Stimulated activated naive B cell treated with anti-CD40 and anti-IgM and Interleukin-4, amounts not matched to agents 10 μg/mL and 1 μg/mL and 100 μg/mL, for 72 hours (primary cell): ENCODE measurements at regions not wholly inside any gene's neighbourhood (a gene's known extent, or its start where the extent isn't known, plus 50 kb on each side); places are given as distances from the start of the nearest gene placed in this dataset.
"Not testable (repeated sequence)": the region's sequence is repeated elsewhere in the genome, so short reads cannot be mapped to it uniquely, and the experiment has no call there.

Experiments used
- ATAC-seq, 2 donors: fragments of 150-1000 bp; cut with Tn5 transposase; replicated peaks; 2 replicates each; pipeline ENCODE4 v1.10.0; 2021; ENCODE audit warnings: moderate library complexity in 1 of 2
- DNase-seq: peaks from one replicate; pipeline ENCODE4 v3.0.0; 2021
- H3K27ac Mint-ChIP-seq: one replicate; pipeline ENCODE4 v1.8.0; 2022; ENCODE audit warnings: mild to moderate bottlenecking, mixed read lengths
- H3K27me3 Mint-ChIP-seq, 2 donors: one replicate each; pipeline ENCODE4 v1.8.0; 2022; ENCODE audit warnings: mixed read lengths in 2 of 2
- H3K36me3 Mint-ChIP-seq, 2 donors: one replicate each; pipeline ENCODE4 v1.8.0; 2022; ENCODE audit warnings: mixed read lengths in 2 of 2, mild to moderate bottlenecking in 1 of 2
- H3K4me1 Mint-ChIP-seq, 2 donors: one replicate each; pipeline ENCODE4 v1.8.0; 2022; ENCODE audit warnings: mixed read lengths in 2 of 2, mild to moderate bottlenecking in 1 of 2
- H3K4me3 Mint-ChIP-seq, 2 donors: one replicate each; pipeline ENCODE4 v1.8.0; 2022; ENCODE audit warnings: mild to moderate bottlenecking in 2 of 2, mixed read lengths in 2 of 2, moderate library complexity in 1 of 2
- H3K9me3 Mint-ChIP-seq, 2 donors: one replicate each; pipeline ENCODE4 v1.8.0; 2022; ENCODE audit warnings: mixed read lengths in 2 of 2, mild to moderate bottlenecking in 1 of 2

- Mint-ChIP-seq H3K4me3 (no peak overlapping the region), H3K4me1 (no peaks in the 10 kb centered on the region), H3K27me3 (no peaks in the 10 kb centered on the region), H3K36me3 (no peaks in the 10 kb centered on the region), H3K9me3 (no peaks in the 10 kb centered on the region), H3K27ac (no peak overlapping the region)
- DNase-seq (no peak), ATAC-seq (no peak)
Observed at GRCh38 chr6:69570106-69570505, 226.7 kb downstream of the LMBRD1 start.

GRCh38 chr6:69560597-69560996 lies 236.2 kb downstream of the LMBRD1 start:
- H3K9me3 Mint-ChIP-seq: peaks cover 4 to 11% of the 10 kb centered on the region in 2 donors
- H3K36me3 Mint-ChIP-seq, H3K27me3 Mint-ChIP-seq, H3K4me3 Mint-ChIP-seq, H3K4me1 Mint-ChIP-seq, ATAC-seq, H3K27ac Mint-ChIP-seq, DNase-seq: not testable (repeated sequence)

- no peak overlapping the region for H3K4me3 Mint-ChIP-seq
- H3K27ac Mint-ChIP-seq: no peak overlapping the region
- no peaks in the 10 kb centered on the region for H3K27me3 Mint-ChIP-seq
- H3K36me3 Mint-ChIP-seq: no peaks in the 10 kb centered on the region
- no peaks in the 10 kb centered on the region for H3K4me1 Mint-ChIP-seq
- ATAC-seq (no peak), DNase-seq (no peak)
- no peaks in the 10 kb centered on the region for H3K9me3 Mint-ChIP-seq
Observed at GRCh38 chr6:69555088-69555638, 241.6 kb downstream of the LMBRD1 start.

GRCh38 chr6:69542494-69542893 lies 254.3 kb downstream of the LMBRD1 start:
- no peaks in the 10 kb centered on the region for H3K27me3 Mint-ChIP-seq
- ATAC-seq: no peak

GRCh38 chr6:69527921-69528476 lies 268.8 kb downstream of the LMBRD1 start:
- H3K4me1 Mint-ChIP-seq: no peaks in the 10 kb centered on the region
- H3K27me3 Mint-ChIP-seq: no peaks in the 10 kb centered on the region
- no peak overlapping the region for H3K4me3 Mint-ChIP-seq
- H3K36me3 Mint-ChIP-seq: no peaks in the 10 kb centered on the region
- DNase-seq (no peak), ATAC-seq (no peak)
- peaks cover 0 to 2% of the 10 kb centered on the region in 2 donors for H3K9me3 Mint-ChIP-seq
- H3K27ac Mint-ChIP-seq: no peak overlapping the region

More at GRCh38 chr6:69542494-69542893, 254.3 kb downstream of the LMBRD1 start:
- no peaks in the 10 kb centered on the region for H3K4me1 Mint-ChIP-seq
- no peak for DNase-seq
- H3K9me3 Mint-ChIP-seq: peaks cover 0 to 2% of the 10 kb centered on the region in 2 donors
- H3K4me3 Mint-ChIP-seq: no peak overlapping the region
- H3K36me3 Mint-ChIP-seq: no peaks in the 10 kb centered on the region
- no peak overlapping the region for H3K27ac Mint-ChIP-seq

- not testable (repeated sequence) for ATAC-seq, H3K4me1 Mint-ChIP-seq, H3K9me3 Mint-ChIP-seq, H3K36me3 Mint-ChIP-seq, DNase-seq, H3K4me3 Mint-ChIP-seq, H3K27ac Mint-ChIP-seq, H3K27me3 Mint-ChIP-seq
Observed at GRCh38 chr6:69515480-69515879, 281.3 kb downstream of the LMBRD1 start.

GRCh38 chr6:69494595-69494994 lies 302.2 kb downstream of the LMBRD1 start:
- DNase-seq: no peak
- no peak overlapping the region for H3K4me3 Mint-ChIP-seq
- H3K36me3 Mint-ChIP-seq: peaks cover 0 to 1% of the 10 kb centered on the region in 2 donors
- peaks cover 0 to 2% of the 10 kb centered on the region in 2 donors for H3K4me1 Mint-ChIP-seq
- H3K27ac Mint-ChIP-seq: no peak overlapping the region
- H3K27me3 Mint-ChIP-seq: no peaks in the 10 kb centered on the region
- peaks cover 10 to 23% of the 10 kb centered on the region in 2 donors for H3K9me3 Mint-ChIP-seq
- ATAC-seq: no peak

GRCh38 chr6:69489970-69490369 lies 306.8 kb downstream of the LMBRD1 start:
- H3K4me1 Mint-ChIP-seq: peaks cover 0 to 2% of the 10 kb centered on the region in 2 donors
- ATAC-seq (no peak), DNase-seq (no peak)
- H3K27ac Mint-ChIP-seq: no peak overlapping the region
- H3K4me3 Mint-ChIP-seq: no peak overlapping the region
- no peaks in the 10 kb centered on the region for H3K27me3 Mint-ChIP-seq
- H3K36me3 Mint-ChIP-seq: peaks cover 0 to 1% of the 10 kb centered on the region in 2 donors
- H3K9me3 Mint-ChIP-seq: peaks cover 15 to 27% of the 10 kb centered on the region in 2 donors

GRCh38 chr6:69487688-69488087 lies 309.1 kb downstream of the LMBRD1 start:
- no peak overlapping the region for H3K27ac Mint-ChIP-seq
- H3K27me3 Mint-ChIP-seq: no peaks in the 10 kb centered on the region
- no peaks in the 10 kb centered on the region for H3K36me3 Mint-ChIP-seq
- H3K9me3 Mint-ChIP-seq: peaks cover 6 to 13% of the 10 kb centered on the region in 2 donors
- no peak overlapping the region for H3K4me3 Mint-ChIP-seq
- no peaks in the 10 kb centered on the region for H3K4me1 Mint-ChIP-seq
- ATAC-seq (no peak), DNase-seq (no peak)

- H3K4me1 Mint-ChIP-seq: no peaks in the 10 kb centered on the region
- no peak overlapping the region for H3K27ac Mint-ChIP-seq
- ATAC-seq (no peak), DNase-seq (no peak)
- no peaks in the 10 kb centered on the region for H3K36me3 Mint-ChIP-seq
- no peak overlapping the region for H3K4me3 Mint-ChIP-seq
- peaks cover 5 to 7% of the 10 kb centered on the region in 2 donors for H3K9me3 Mint-ChIP-seq
- H3K27me3 Mint-ChIP-seq: no peaks in the 10 kb centered on the region
Observed at GRCh38 chr6:69466979-69467570, 329.7 kb downstream of the LMBRD1 start.

GRCh38 chr6:69465866-69466265 lies 330.9 kb downstream of the LMBRD1 start:
- Mint-ChIP-seq H3K27ac (no peak overlapping the region), H3K27me3 (no peaks in the 10 kb centered on the region), H3K9me3 (peaks cover 5 to 7% of the 10 kb centered on the region in 2 donors), H3K4me3 (no peak overlapping the region), H3K4me1 (no peaks in the 10 kb centered on the region), H3K36me3 (no peaks in the 10 kb centered on the region)
- no peak for DNase-seq
- no peak for ATAC-seq

GRCh38 chr6:69456086-69456485 lies 340.7 kb downstream of the LMBRD1 start:
- H3K36me3 Mint-ChIP-seq: no peaks in the 10 kb centered on the region
- H3K9me3 Mint-ChIP-seq: peaks cover 0 to 1% of the 10 kb centered on the region in 2 donors
- no peak overlapping the region for H3K27ac Mint-ChIP-seq
- H3K27me3 Mint-ChIP-seq: no peaks in the 10 kb centered on the region
- ATAC-seq: no peak
- no peak overlapping the region for H3K4me3 Mint-ChIP-seq
- no peak for DNase-seq
- H3K4me1 Mint-ChIP-seq: no peaks in the 10 kb centered on the region

GRCh38 chr6:69454619-69455018 lies 342.2 kb downstream of the LMBRD1 start:
- not testable (repeated sequence) for H3K36me3 Mint-ChIP-seq, ATAC-seq, H3K9me3 Mint-ChIP-seq, H3K4me1 Mint-ChIP-seq, H3K4me3 Mint-ChIP-seq, DNase-seq, H3K27ac Mint-ChIP-seq, H3K27me3 Mint-ChIP-seq

GRCh38 chr6:69450493-69450892 lies 346.3 kb downstream of the LMBRD1 start:
- not testable (repeated sequence) for H3K36me3 Mint-ChIP-seq, H3K4me3 Mint-ChIP-seq, H3K9me3 Mint-ChIP-seq, H3K27ac Mint-ChIP-seq, H3K27me3 Mint-ChIP-seq, DNase-seq, H3K4me1 Mint-ChIP-seq, ATAC-seq

GRCh38 chr6:69449887-69450286 lies 346.9 kb downstream of the LMBRD1 start:
- Mint-ChIP-seq H3K4me1 (no peaks in the 10 kb centered on the region), H3K36me3 (no peaks in the 10 kb centered on the region), H3K9me3 (peaks cover 5% of the 10 kb centered on the region in 2 donors), H3K4me3 (no peak overlapping the region), H3K27ac (no peak overlapping the region), H3K27me3 (no peaks in the 10 kb centered on the region)
- DNase-seq (no peak), ATAC-seq (no peak)
